GM12865 (cell line): ENCODE measurements at regions not wholly inside any gene's neighbourhood (a gene's known extent, or its start where the extent isn't known, plus 50 kb on each side); places are given as distances from the start of the nearest gene placed in this dataset.
"Not testable (repeated sequence)": the region's sequence is repeated elsewhere in the genome, so short reads cannot be mapped to it uniquely, and the experiment has no call there.

Source experiments
- DNase-seq: peaks from one replicate; pipeline ENCODE4 v3.0.0; 2010; ENCODE audit warnings: low read depth
- H3K4me3 ChIP-seq: 2 replicates; pipeline ENCODE4 v1.5.1; 2011; ENCODE audit warnings: mild to moderate bottlenecking, low read depth, low read length, control low read depth
- CTCF ChIP-seq: IDR thresholded peaks from 2 replicates; pipeline ENCODE4 v1.5.1; 2011; ENCODE audit warnings: low read length, control low read depth, low read depth, inconsistent platforms; ENCODE audit not compliant: insufficient read depth; ENCODE audit errors: missing control alignments

- DNase-seq: no peak
- H3K4me3 ChIP-seq: no peak overlapping the region
- no peak for TF ChIP-seq CTCF
These were observed 448.2 kb downstream of the SEMA3D start for GRCh38 chr7:84738583-84739150.

- no peak for DNase-seq
- TF ChIP-seq CTCF: no peak
- no peak overlapping the region for H3K4me3 ChIP-seq
These were observed 451.2 kb downstream of the SEMA3D start for GRCh38 chr7:84735677-84736076.

- no peak for DNase-seq
- no peak for TF ChIP-seq CTCF
- no peak overlapping the region for H3K4me3 ChIP-seq
These were observed 451.8 kb downstream of the SEMA3D start for GRCh38 chr7:84735011-84735410.

- H3K4me3 ChIP-seq, DNase-seq: not testable (repeated sequence)
These were observed 452.9 kb downstream of the SEMA3D start for GRCh38 chr7:84733976-84734375.

GRCh38 chr7:84730864-84731263 lies 456.0 kb downstream of the SEMA3D start:
- H3K4me3 ChIP-seq, DNase-seq: not testable (repeated sequence)

GRCh38 chr7:84729284-84729683 lies 457.6 kb downstream of the SEMA3D start:
- DNase-seq: no peak
- TF ChIP-seq CTCF: no peak
- no peak overlapping the region for H3K4me3 ChIP-seq

- no peak for DNase-seq
These were observed 464.1 kb downstream of the SEMA3D start for GRCh38 chr7:84722734-84723133.

GRCh38 chr7:84722086-84722485 lies 464.8 kb downstream of the SEMA3D start:
- TF ChIP-seq CTCF: no peak
- DNase-seq: no peak
- H3K4me3 ChIP-seq: no peak overlapping the region

More at GRCh38 chr7:84722734-84723133, 464.1 kb downstream of the SEMA3D start:
- H3K4me3 ChIP-seq: no peak overlapping the region
- no peak for TF ChIP-seq CTCF
